ENCODE measurements at regions not wholly inside any gene's neighbourhood (a gene's known extent, or its start where the extent isn't known, plus 50 kb on each side); places are given as distances from the start of the nearest gene placed in this dataset.

GRCh38 chr1:60470246-60470645, 396.7 kb upstream of the C1orf87 start (continued):
- TF ChIP-seq AFF4 (CRISPR knock-in tag; IDR thresholded peaks at IDR 0.05; ENCODE audit: borderline replicate concordance): no peak
- TF ChIP-seq TP53 (CRISPR knock-in tag; IDR thresholded peaks at IDR 0.05): no peak

GRCh38 chr1:60463786-60464185, 390.2 kb upstream of the C1orf87 start:
- no peaks in the 10 kb centered on the region for H3K36me3 Mint-ChIP-seq
- no peak for DNase-seq (ENCODE audit: low spot score)
- ChIA-PET CTCF (no interaction called here), POLR2A (no interaction called here)
- H3K4me3 Mint-ChIP-seq: no peak overlapping the region
- peaks cover 63% of the 10 kb centered on the region for H3K27me3 Mint-ChIP-seq (ENCODE audit: low read depth)
- ATAC-seq: no peak
- H3K27ac Mint-ChIP-seq: no peak overlapping the region
- H3K4me1 Mint-ChIP-seq: peaks cover 11% of the 10 kb centered on the region
- TF ChIP-seq ELF4 (CRISPR knock-in tag; IDR thresholded peaks at IDR 0.05; ENCODE audit: low read depth): no peak
- no peak for TF ChIP-seq CDX4 (CRISPR knock-in tag; IDR thresholded peaks at IDR 0.05; ENCODE audit: borderline replicate concordance)
- TF ChIP-seq FOXP4 (CRISPR knock-in tag; IDR thresholded peaks at IDR 0.05): no peak
- TF ChIP-seq CREB1 (CRISPR knock-in tag; IDR thresholded peaks at IDR 0.05): no peak
- no peak for TF ChIP-seq TP53 (CRISPR knock-in tag; IDR thresholded peaks at IDR 0.05)
- no peak for TF ChIP-seq IRF2 (CRISPR knock-in tag; IDR thresholded peaks at IDR 0.05; ENCODE audit: borderline replicate concordance, low read depth)
- TF ChIP-seq GRHL2 (CRISPR knock-in tag; IDR thresholded peaks at IDR 0.05; ENCODE audit: insufficient replicate concordance, severe bottlenecking): no peak
- no peak for TF ChIP-seq EMX1 (CRISPR knock-in tag; IDR thresholded peaks at IDR 0.05)
- TF ChIP-seq ZNF263 (CRISPR knock-in tag; IDR thresholded peaks at IDR 0.05; ENCODE audit: low read depth): no peak
- no peak for TF ChIP-seq RELA (CRISPR knock-in tag; IDR thresholded peaks at IDR 0.05; ENCODE audit: borderline replicate concordance)
- TF ChIP-seq TCF7 (CRISPR knock-in tag; IDR thresholded peaks at IDR 0.05; ENCODE audit: low read depth): no peak
- no peak for TF ChIP-seq ZNF232 (CRISPR knock-in tag; IDR thresholded peaks at IDR 0.05)
- TF ChIP-seq ATF1 (CRISPR knock-in tag; IDR thresholded peaks at IDR 0.05): no peak
- TF ChIP-seq E2F4 (CRISPR knock-in tag; IDR thresholded peaks at IDR 0.05; ENCODE audit: borderline replicate concordance, low read depth): no peak
- no peak for TF ChIP-seq ZNF532 (CRISPR knock-in tag; IDR thresholded peaks at IDR 0.05; ENCODE audit: borderline replicate concordance)
- no peak for TF ChIP-seq JAZF1 (CRISPR knock-in tag; IDR thresholded peaks at IDR 0.05)
- H3K9me3 Mint-ChIP-seq: peaks cover 16% of the 10 kb centered on the region
